Liver (tissue), 3 donors: ENCODE measurements at regions not wholly inside any gene's neighbourhood (a gene's known extent, or its start where the extent isn't known, plus 50 kb on each side); places are given as distances from the start of the nearest gene placed in this dataset.

Source experiments
- CTCF ChIP-seq: fragments of 150-350 bp; IDR thresholded peaks from 2 replicates; pipeline ENCODE4 v1.5.1; 2017; ENCODE audit warnings: improper control_type of control experiment, low read depth, low read length; ENCODE audit not compliant: missing input control
- FOXA1 ChIP-seq: IDR thresholded peaks from 2 replicates; pipeline ENCODE4 v1.6.1; 2016; ENCODE audit warnings: antibody characterized with exemption
- GABPA ChIP-seq, 2 donors: IDR thresholded peaks in 1 of 2; conservative IDR thresholded peaks in 1 of 2; 2 replicates each; pipeline ENCODE4 v1.6.1; 2016; ENCODE audit warnings: antibody characterized with exemption in 2 of 2, mild to moderate bottlenecking in 1 of 2, moderate library complexity in 1 of 2
- MAX ChIP-seq: IDR thresholded peaks from 2 replicates; pipeline ENCODE4 v1.6.1; 2016; ENCODE audit warnings: antibody characterized with exemption
- NR2F2 ChIP-seq: IDR thresholded peaks from 2 replicates; pipeline ENCODE4 v1.6.1; 2016; ENCODE audit warnings: antibody characterized with exemption
- RAD21 ChIP-seq, 2 donors: IDR thresholded peaks; 2 replicates each; pipeline ENCODE4 v1.6.1; 2016; ENCODE audit warnings: antibody characterized with exemption in 2 of 2, mild to moderate bottlenecking in 2 of 2
- REST ChIP-seq: IDR thresholded peaks from 2 replicates; pipeline ENCODE4 v1.6.1; 2016; ENCODE audit warnings: antibody characterized with exemption, mild to moderate bottlenecking
- RXRA ChIP-seq, 2 donors: IDR thresholded peaks; 2 replicates each; pipeline ENCODE4 v1.6.1; 2017 to 2018; ENCODE audit warnings: antibody characterized with exemption in 2 of 2, mild to moderate bottlenecking in 1 of 2
- SP1 ChIP-seq: IDR thresholded peaks from 2 replicates; pipeline ENCODE4 v1.6.1; 2018; ENCODE audit warnings: antibody characterized with exemption, mild to moderate bottlenecking
- TAF1 ChIP-seq: conservative IDR thresholded peaks from 2 replicates; pipeline ENCODE4 v1.6.1; 2016; ENCODE audit warnings: antibody characterized with exemption, mild to moderate bottlenecking
- YY1 ChIP-seq: IDR thresholded peaks from 2 replicates; pipeline ENCODE4 v1.6.1; 2016; ENCODE audit warnings: antibody characterized with exemption, mild to moderate bottlenecking
- donor health status: healthy.
- donor health status: healthy.

- TF ChIP-seq RAD21 (IDR thresholded peaks at IDR 0.05) (no peak), CTCF (no peak), YY1 (no peak), TAF1 (no peak), FOXA1 (no peak), SP1 (no peak), GABPA (IDR thresholded peaks at IDR 0.05 in 1 of 2, conservative IDR thresholded peaks at IDR 0.05 in 1 of 2) (no peak), NR2F2 (no peak), MAX (no peak), REST (no peak), RXRA (IDR thresholded peaks at IDR 0.05) (no peak)
Measured at GRCh38 chr10:83959328-83959727, 180.0 kb upstream of the GHITM start.
